Pancreas (tissue), 10 donors: ENCODE measurements at regions not wholly inside any gene's neighbourhood (a gene's known extent, or its start where the extent isn't known, plus 50 kb on each side); places are given as distances from the start of the nearest gene placed in this dataset.

Experiments
- ATAC-seq, 4 donors: fragments of 200-7000 bp; cut with Tn5 transposase; one replicate each; pipeline versions ENCODE4 v1.8.0 to v1.9.1; 2020; ENCODE audit warnings: mild to moderate bottlenecking in 4 of 4, moderate library complexity in 4 of 4
- DNase-seq, 6 donors: peaks; one replicate each; pipeline ENCODE4 v3.0.0-alpha.2; 2020
- FAIRE-seq: peaks from 2 replicates; lab custom pipeline; 2012; peaks lifted over from hg19 to GRCh38; lab: Jason Lieb, UNC
- H3K27ac ChIP-seq, 4 donors: fragments of 200-600 bp; sonication (generic); 1 replicate in 3 of 4; 2 replicates in 1 of 4; pipeline versions ENCODE4 v1.5.0 to v1.8.0; 2020
- H3K27me3 ChIP-seq, 4 donors: fragments of 200-600 bp; one replicate each; pipeline ENCODE4 v1.8.0; 2021
- H3K36me3 ChIP-seq, 3 donors: fragments of 200-600 bp; sonication (generic) in 1 of 3; one replicate each; pipeline versions ENCODE4 v1.5.0 to v1.8.0; 2020 to 2021
- H3K4me1 ChIP-seq, 3 donors: fragments of 200-600 bp; one replicate each; pipeline ENCODE4 v1.8.0; 2021
- H3K4me3 ChIP-seq, 4 donors: fragments of 200-600 bp; sonication (generic) in 2 of 4; one replicate each; pipeline versions ENCODE4 v1.5.0 to v1.8.0; 2020 to 2021
- H3K9me3 ChIP-seq, 4 donors: fragments of 200-600 bp; one replicate each; pipeline ENCODE4 v1.8.0; 2021
- WGBS, 2 donors: extraction: QIAGEN DNeasy Blood & Tissue Kit; methylation state at CpG; one replicate each; pipeline ENCODE4 v1.1.7; 2013; 5-methylcytosine and 5-hydroxymethylcytosine counted together
- intact Hi-C, 3 donors: fragments of 100-400 bp; cut with DNase I; formaldehyde crosslinking; loops; one replicate each; pipeline versions ENCODE4 v1.11.1 to v1.14.2; 2022
- TF ChIP-seq, protein P1 (sequence below), 4 donors: fragments of 200-600 bp; sonication (generic) in 3 of 4; IDR thresholded peaks; one replicate each; pipeline versions ENCODE4 v1.5.0 to v1.8.0; 2021; ENCODE audit warnings: antibody characterized with exemption in 4 of 4
- donor health status: healthy with polysubstance abuse.
- donor health status: DM: no; HTN: no; CAD: no; lungs with moderate emphysema.
- donor health status: DM: no; HTN: no; CAD: no.
- donor health status: control.
- donor health status: control.
- donor health status: Bipolar disorder and iron deficiency.
- donor health status: DM: yes; HTN: yes; CAD: no.
- donor health status: DM: no; HTN: no; CAD: no.
- donor health status: DM: no; HTN: no; CAD: no.
- donor health status: DM: yes; HTN: yes; CAD: no.

DNA sequence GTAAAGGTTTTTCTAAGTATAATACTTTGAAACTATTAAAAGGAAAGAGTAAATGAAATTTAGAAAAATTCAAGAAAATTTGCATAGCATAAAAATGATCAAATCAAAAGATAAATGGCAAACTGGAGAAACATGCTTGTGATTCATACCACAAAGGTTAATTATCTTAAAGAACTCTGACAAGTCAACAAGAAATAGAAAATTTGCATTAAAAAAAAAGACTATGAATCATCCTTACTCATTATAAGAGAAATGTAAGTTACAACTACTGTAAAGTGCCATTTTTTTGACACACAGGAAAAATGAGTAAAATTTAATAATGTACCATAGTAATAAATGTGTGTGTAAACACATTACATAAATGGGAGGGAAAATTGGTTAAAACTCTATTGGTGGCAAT lies 624.4 kb upstream of the C9orf72 start:
- no peak overlapping the region for H3K27ac ChIP-seq
- intact Hi-C loops, result no loop called here
- no peak for ATAC-seq
- DNase-seq, result no peak
- no peaks in the 10 kb centered on the region for H3K27me3 ChIP-seq
- H3K9me3 ChIP-seq, result no peaks in the 10 kb centered on the region
- FAIRE-seq, result no peak
- H3K4me1 ChIP-seq, result no peaks in the 10 kb centered on the region
- TF ChIP-seq, protein P1, sequence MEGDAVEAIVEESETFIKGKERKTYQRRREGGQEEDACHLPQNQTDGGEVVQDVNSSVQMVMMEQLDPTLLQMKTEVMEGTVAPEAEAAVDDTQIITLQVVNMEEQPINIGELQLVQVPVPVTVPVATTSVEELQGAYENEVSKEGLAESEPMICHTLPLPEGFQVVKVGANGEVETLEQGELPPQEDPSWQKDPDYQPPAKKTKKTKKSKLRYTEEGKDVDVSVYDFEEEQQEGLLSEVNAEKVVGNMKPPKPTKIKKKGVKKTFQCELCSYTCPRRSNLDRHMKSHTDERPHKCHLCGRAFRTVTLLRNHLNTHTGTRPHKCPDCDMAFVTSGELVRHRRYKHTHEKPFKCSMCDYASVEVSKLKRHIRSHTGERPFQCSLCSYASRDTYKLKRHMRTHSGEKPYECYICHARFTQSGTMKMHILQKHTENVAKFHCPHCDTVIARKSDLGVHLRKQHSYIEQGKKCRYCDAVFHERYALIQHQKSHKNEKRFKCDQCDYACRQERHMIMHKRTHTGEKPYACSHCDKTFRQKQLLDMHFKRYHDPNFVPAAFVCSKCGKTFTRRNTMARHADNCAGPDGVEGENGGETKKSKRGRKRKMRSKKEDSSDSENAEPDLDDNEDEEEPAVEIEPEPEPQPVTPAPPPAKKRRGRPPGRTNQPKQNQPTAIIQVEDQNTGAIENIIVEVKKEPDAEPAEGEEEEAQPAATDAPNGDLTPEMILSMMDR (IDR thresholded peaks at IDR 0.05), result no peak
- no peak overlapping the region for H3K4me3 ChIP-seq
- no peaks in the 10 kb centered on the region for H3K36me3 ChIP-seq

DNA sequence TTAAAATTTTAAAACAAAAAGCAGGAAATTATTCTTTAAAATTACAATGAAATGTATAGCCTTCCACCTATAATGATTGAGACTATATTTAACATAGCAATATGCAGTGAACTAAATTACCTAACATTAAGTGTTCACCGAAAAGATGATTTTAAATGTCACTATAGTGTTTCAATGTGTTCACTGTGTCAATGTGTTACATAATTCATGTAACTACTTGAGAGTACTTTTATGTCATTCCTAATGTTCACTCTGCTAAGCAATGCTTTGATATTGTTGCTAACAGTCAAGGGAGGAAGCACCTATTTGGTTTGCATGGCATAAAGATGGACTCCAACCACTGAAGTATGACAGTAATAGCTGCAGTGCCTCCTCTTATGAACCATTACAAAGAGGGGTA lies 629.8 kb upstream of the C9orf72 start:
- Histone ChIP-seq H3K4me3 (no peak overlapping the region), H3K36me3 (no peaks in the 10 kb centered on the region), H3K27me3 (no peaks in the 10 kb centered on the region), H3K27ac (no peak overlapping the region), H3K4me1 (no peaks in the 10 kb centered on the region), H3K9me3 (no peaks in the 10 kb centered on the region)
- ATAC-seq (no peak), FAIRE-seq (no peak), DNase-seq (no peak)
- intact Hi-C loops, result no loop called here
- WGBS, 2 donors, result 68 to 85% methylated on average over 1 of the region's 1 CpG
- TF ChIP-seq, protein P1 (IDR thresholded peaks at IDR 0.05), result no peak

DNA sequence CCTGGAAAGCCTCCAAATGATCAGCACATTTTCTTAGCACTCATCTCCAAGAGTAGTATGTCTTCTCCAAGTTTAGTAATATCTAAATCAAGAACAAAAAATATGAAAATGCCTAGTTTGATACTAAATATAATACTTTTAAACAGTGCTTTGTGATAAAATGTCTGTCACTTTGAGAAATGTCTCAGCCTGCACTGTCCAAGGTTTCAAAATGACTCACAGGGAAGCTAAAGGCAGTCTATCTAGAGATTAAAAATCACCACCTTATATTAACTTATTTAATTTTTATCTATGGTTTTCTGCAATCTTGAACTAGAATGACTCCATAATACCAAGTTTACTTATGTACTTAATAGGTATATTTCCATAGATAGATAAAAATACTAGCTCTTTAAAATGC lies 633.0 kb upstream of the C9orf72 start:
- intact Hi-C loops, result no loop called here
- no peaks in the 10 kb centered on the region for H3K36me3 ChIP-seq
- DNase-seq, result no peak
- no peak for FAIRE-seq
- H3K27me3 ChIP-seq, result no peaks in the 10 kb centered on the region
- H3K4me1 ChIP-seq, result no peaks in the 10 kb centered on the region
- H3K9me3 ChIP-seq, result no peaks in the 10 kb centered on the region
- ATAC-seq, result no peak
- H3K4me3 ChIP-seq, result no peak overlapping the region
- TF ChIP-seq, protein P1 (IDR thresholded peaks at IDR 0.05), result no peak
- H3K27ac ChIP-seq, result no peak overlapping the region

DNA sequence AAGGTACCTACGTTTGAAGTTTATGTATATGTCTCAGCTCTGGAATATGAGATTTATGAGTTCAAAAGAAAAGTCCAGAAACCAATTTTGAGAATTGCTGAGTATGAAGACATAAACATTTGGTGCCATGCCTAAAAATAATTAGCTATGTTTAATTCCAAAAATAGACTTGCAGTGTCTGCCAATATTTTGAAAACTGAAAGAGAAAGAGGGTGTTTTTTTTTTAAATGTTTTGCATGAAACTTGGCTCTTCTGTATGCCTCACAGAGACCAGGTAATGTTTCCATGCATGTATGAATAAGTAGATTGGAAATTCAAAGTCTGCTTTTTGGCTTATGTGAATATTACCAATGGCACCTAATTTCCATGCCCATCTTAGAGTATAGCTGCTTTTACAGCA lies 634.4 kb upstream of the C9orf72 start:
- H3K27ac ChIP-seq, result no peak overlapping the region
- no peak overlapping the region for H3K4me3 ChIP-seq
- DNase-seq (no peak), ATAC-seq (no peak), FAIRE-seq (no peak)
- H3K27me3 ChIP-seq, result no peaks in the 10 kb centered on the region
- H3K4me1 ChIP-seq, result no peaks in the 10 kb centered on the region
- H3K9me3 ChIP-seq, result no peaks in the 10 kb centered on the region
- TF ChIP-seq, protein P1 (IDR thresholded peaks at IDR 0.05), result no peak
- intact Hi-C loops, result no loop called here
- no peaks in the 10 kb centered on the region for H3K36me3 ChIP-seq
- 24 to 35% methylated on average over 1 of the region's 1 CpG for WGBS, 2 donors

DNA sequence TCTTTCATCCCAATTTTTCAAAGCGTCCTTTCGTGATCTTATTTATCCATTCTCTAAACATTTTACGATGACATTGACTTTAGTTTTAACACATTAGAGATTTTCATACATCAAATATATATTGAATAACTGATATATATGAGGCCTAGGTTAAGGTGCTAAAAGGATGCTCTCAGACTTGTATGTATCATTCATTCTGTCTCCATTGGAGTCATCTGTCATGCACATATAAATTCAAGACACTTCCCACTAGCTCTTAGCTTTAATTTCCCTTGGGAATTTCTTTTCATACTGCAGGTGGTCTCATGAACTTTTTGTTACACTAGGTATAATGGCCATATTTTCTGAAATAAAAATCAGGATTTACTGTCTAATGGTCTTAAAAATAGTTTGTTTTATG lies 635.8 kb upstream of the C9orf72 start:
- TF ChIP-seq, protein P1 (IDR thresholded peaks at IDR 0.05), result no peak
- H3K4me1 ChIP-seq, result no peaks in the 10 kb centered on the region
- intact Hi-C loops, result no loop called here
- 68 to 85% methylated on average over 3 of the region's 3 CpGs for WGBS, 2 donors
- H3K36me3 ChIP-seq, result no peaks in the 10 kb centered on the region
- FAIRE-seq, result no peak
- ATAC-seq, result no peak
- H3K27me3 ChIP-seq, result no peaks in the 10 kb centered on the region
- no peak overlapping the region for H3K27ac ChIP-seq
- H3K4me3 ChIP-seq, result no peak overlapping the region
- H3K9me3 ChIP-seq, result no peaks in the 10 kb centered on the region
- no peak for DNase-seq
